ENCODE measurements at regions not wholly inside any gene's neighbourhood (a gene's known extent, or its start where the extent isn't known, plus 50 kb on each side); places are given as distances from the start of the nearest gene placed in this dataset.

- Mint-ChIP-seq H3K4me3 (no peak overlapping the region), H3K27ac (no peak overlapping the region), H3K27me3 (ENCODE audit: low read depth) (peaks cover 3% of the 10 kb centered on the region), H3K4me1 (peaks cover 23% of the 10 kb centered on the region), H3K36me3 (no peaks in the 10 kb centered on the region), H3K9me3 (no peaks in the 10 kb centered on the region)
- TF ChIP-seq CTCF (IDR thresholded peaks at IDR 0.05; ENCODE audit: unreplicated experiment): no peak
- no peak for DNase-seq (ENCODE audit: low spot score in 2 of 2, unreplicated experiment in 2 of 2)
Observed at GRCh38 chr16:56108056-56108471, 83.2 kb upstream of the GNAO1 start.

- no peak overlapping the region for H3K4me3 Mint-ChIP-seq
- TF ChIP-seq CTCF (IDR thresholded peaks at IDR 0.05; ENCODE audit: unreplicated experiment): no peak
- DNase-seq (ENCODE audit: low spot score in 2 of 2, unreplicated experiment in 2 of 2): no peak
- no peaks in the 10 kb centered on the region for H3K36me3 Mint-ChIP-seq
- peaks cover 39% of the 10 kb centered on the region for H3K4me1 Mint-ChIP-seq
- no peak overlapping the region for H3K27ac Mint-ChIP-seq
- peaks cover 3% of the 10 kb centered on the region for H3K27me3 Mint-ChIP-seq (ENCODE audit: low read depth)
- H3K9me3 Mint-ChIP-seq: no peaks in the 10 kb centered on the region
Observed at GRCh38 chr16:56106527-56106926, 84.8 kb upstream of the GNAO1 start.

- H3K36me3 Mint-ChIP-seq: no peaks in the 10 kb centered on the region
- no peak for DNase-seq (ENCODE audit: low spot score in 2 of 2, unreplicated experiment in 2 of 2)
- H3K27me3 Mint-ChIP-seq (ENCODE audit: low read depth): peaks cover 3% of the 10 kb centered on the region
- no peaks in the 10 kb centered on the region for H3K9me3 Mint-ChIP-seq
- no peak overlapping the region for H3K4me3 Mint-ChIP-seq
- no peak for TF ChIP-seq CTCF (IDR thresholded peaks at IDR 0.05; ENCODE audit: unreplicated experiment)
- peaks cover 42% of the 10 kb centered on the region for H3K4me1 Mint-ChIP-seq
- peak overlapping the region; percentile 96 for H3K27ac Mint-ChIP-seq
Observed at GRCh38 chr16:56102906-56103305, 88.4 kb upstream of the GNAO1 start.

GRCh38 chr16:56102183-56102686 is 89.1 kb upstream of the GNAO1 start:
- DNase-seq (ENCODE audit: low spot score in 2 of 2, unreplicated experiment in 2 of 2): peak; percentile 35 to 64
- Mint-ChIP-seq H3K4me1 (peaks cover 44% of the 10 kb centered on the region), H3K36me3 (no peaks in the 10 kb centered on the region), H3K9me3 (no peaks in the 10 kb centered on the region), H3K4me3 (peak overlapping the region; percentile 51), H3K27me3 (ENCODE audit: low read depth) (peaks cover 3% of the 10 kb centered on the region), H3K27ac (peak overlapping the region; percentile 96)
- TF ChIP-seq CTCF (IDR thresholded peaks at IDR 0.05; ENCODE audit: unreplicated experiment): no peak

GRCh38 chr16:56101480-56101879 is 89.8 kb upstream of the GNAO1 start:
- Mint-ChIP-seq H3K36me3 (no peaks in the 10 kb centered on the region), H3K4me3 (no peak overlapping the region), H3K27me3 (ENCODE audit: low read depth) (peaks cover 3% of the 10 kb centered on the region), H3K27ac (peak overlapping the region; percentile 96), H3K4me1 (peaks cover 44% of the 10 kb centered on the region), H3K9me3 (no peaks in the 10 kb centered on the region)
- DNase-seq (ENCODE audit: low spot score in 2 of 2, unreplicated experiment in 2 of 2): no peak
- no peak for TF ChIP-seq CTCF (IDR thresholded peaks at IDR 0.05; ENCODE audit: unreplicated experiment)

GRCh38 chr16:56097306-56097705 is 94.0 kb upstream of the GNAO1 start:
- H3K27ac Mint-ChIP-seq: no peak overlapping the region

More at GRCh38 chr16:56097306-56097705, 94.0 kb upstream of the GNAO1 start:
- no peak overlapping the region for H3K4me3 Mint-ChIP-seq
- H3K9me3 Mint-ChIP-seq: peaks cover 9% of the 10 kb centered on the region
- no peaks in the 10 kb centered on the region for H3K27me3 Mint-ChIP-seq (ENCODE audit: low read depth)
- H3K4me1 Mint-ChIP-seq: peaks cover 26% of the 10 kb centered on the region
- no peak for DNase-seq (ENCODE audit: low spot score in 2 of 2, unreplicated experiment in 2 of 2)
- no peaks in the 10 kb centered on the region for H3K36me3 Mint-ChIP-seq
- TF ChIP-seq CTCF (IDR thresholded peaks at IDR 0.05; ENCODE audit: unreplicated experiment): no peak
